Stimulated activated naive CD8-positive, alpha-beta T cell treated with anti-CD3 and anti-CD28 coated beads, Interleukin-15, Interleukin-2, amounts not matched to agents 100 U/mL and 50 U/mL, for 24 hours (primary cell): ENCODE measurements at regions not wholly inside any gene's neighbourhood (a gene's known extent, or its start where the extent isn't known, plus 50 kb on each side); places are given as distances from the start of the nearest gene placed in this dataset.

Experiments
- ATAC-seq: fragments of 150-1000 bp; cut with Tn5 transposase; one replicate; pipeline ENCODE4 v1.10.0; 2021
- DNase-seq: peaks from one replicate; pipeline ENCODE4 v3.0.0; 2021

GRCh38 chr2:20914087-20914486 is 91.2 kb upstream of the LDAH start:
- ATAC-seq = no peak

DNA sequence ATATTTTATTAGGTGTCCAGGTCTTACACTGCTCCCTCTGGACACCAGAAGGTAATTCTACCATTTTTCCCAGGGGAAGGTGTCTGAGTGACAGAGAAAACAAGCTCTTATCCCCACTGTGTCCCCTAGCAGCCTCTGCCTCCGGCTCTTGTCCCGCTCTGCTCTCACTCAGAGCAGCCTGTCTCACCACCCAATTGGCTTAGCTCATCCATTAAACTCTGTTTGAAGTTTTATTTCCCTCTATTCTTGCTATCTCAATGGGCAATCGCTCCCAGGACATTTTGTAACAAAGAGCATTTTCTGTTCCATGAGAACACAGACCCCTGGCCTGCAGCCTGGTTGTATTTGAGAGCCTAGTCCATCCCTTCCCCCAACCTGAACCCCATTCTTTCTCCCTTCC is 90.6 kb upstream of the LDAH start:
- DNase-seq (no peak), ATAC-seq (no peak)

More at GRCh38 chr2:20914087-20914486, 91.2 kb upstream of the LDAH start:
- DNase-seq = no peak

DNA sequence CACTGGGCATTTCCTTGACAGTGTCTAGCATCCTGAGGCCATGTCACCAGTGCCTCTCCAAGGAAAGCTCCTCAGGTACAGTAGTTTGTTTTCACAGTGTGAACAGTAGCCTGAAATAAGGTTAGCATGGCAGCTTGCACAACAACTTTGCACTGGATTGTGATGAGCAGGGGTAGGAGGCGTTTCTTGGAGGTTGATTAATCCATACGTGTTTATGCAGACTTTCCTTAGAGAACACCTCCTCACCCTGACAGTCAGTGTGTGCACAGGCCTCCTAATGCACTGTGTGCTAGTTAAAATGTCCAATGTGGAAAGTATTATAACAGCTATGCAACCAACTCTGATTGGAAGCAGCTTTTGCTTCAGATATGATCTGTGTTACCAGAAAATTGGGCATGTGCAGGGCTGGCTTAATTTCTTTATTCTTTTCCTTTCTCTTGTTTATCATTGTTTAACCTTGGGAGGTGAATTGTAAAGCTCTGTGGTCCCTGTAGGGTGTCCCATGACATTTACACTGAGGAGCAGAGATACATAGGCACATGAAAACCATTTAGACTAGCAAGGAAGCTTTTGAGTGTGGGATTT is 77.2 kb upstream of the LDAH start:
- DNase-seq (no peak), ATAC-seq (no peak)

- no peak for DNase-seq
- no peak for ATAC-seq
These were observed 75.1 kb upstream of the LDAH start for GRCh38 chr2:20897874-20898453.

GRCh38 chr2:20897047-20897446 is 74.1 kb upstream of the LDAH start:
- ATAC-seq = no peak
- no peak for DNase-seq

GRCh38 chr2:20884829-20885228 is 61.9 kb upstream of the LDAH start:
- ATAC-seq (no peak), DNase-seq (no peak)

- DNase-seq = no peak
- ATAC-seq = no peak
These were observed 59.7 kb upstream of the LDAH start for GRCh38 chr2:20882466-20883170.

GRCh38 chr2:20880221-20880771 is 57.4 kb upstream of the LDAH start:
- no peak for ATAC-seq
- no peak for DNase-seq

DNA sequence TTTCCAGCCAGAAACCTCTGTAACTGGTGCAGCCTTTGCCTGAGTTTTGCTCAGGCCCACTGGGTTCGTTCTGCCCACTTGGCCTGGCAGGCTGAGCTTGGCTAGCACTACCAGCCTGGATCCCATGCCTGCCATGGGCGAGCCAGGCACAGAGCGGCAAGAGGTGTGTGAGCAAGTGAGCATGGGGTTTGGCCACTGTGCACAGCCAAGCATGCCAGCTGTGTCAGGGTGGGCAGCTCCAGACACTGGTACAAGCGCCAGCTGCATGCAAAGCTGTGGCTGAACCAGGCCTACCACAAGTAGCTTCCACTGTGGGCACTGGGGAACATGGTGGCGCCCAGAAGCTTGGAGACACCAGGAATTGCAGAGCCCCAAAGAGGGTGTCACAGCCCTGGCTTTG is 56.3 kb upstream of the LDAH start:
- DNase-seq (no peak), ATAC-seq (no peak)

DNA sequence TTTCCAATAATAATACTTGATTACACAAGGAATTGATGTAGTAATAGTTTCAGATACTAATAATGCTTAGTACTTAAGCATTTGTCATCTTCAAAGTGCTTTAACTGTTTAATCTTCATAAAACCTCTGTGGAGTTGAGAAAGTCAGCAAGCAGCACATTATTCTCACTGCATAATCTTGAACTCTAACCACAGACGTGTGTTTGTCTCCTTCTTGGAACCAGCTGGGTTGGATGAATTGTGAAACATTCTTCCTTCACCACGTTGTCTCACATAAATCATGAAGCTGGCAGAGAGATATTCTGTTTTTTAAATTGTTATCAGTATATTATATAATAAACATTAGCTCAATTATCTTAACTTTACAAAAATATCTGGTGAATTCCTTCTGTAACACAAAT is 55.1 kb upstream of the LDAH start:
- ATAC-seq = no peak
- DNase-seq = no peak
